H1 (cell line): ENCODE measurements at regions not wholly inside any gene's neighbourhood (a gene's known extent, or its start where the extent isn't known, plus 50 kb on each side); places are given as distances from the start of the nearest gene placed in this dataset.

Experiments used
- CTCF ChIA-PET: fragments of 300-600 bp; sonication (Branson Sonifier 250); formaldehyde crosslinking; loops from one replicate; lab custom pipeline; 2021; ENCODE audit not compliant: partially characterized antibody; lab: Charles Lee
- POLR2A ChIA-PET: fragments of 300-600 bp; sonication (Branson Sonifier 250); formaldehyde crosslinking; loops from one replicate; lab custom pipeline; 2021; ENCODE audit warnings: inconsistent platforms; ENCODE audit not compliant: partially characterized antibody; lab: Charles Lee
- DNase-seq, 2 experiments: peaks; one replicate each; pipeline versions ENCODE4 v3.0.0 to v3.0.0-alpha.2; 2010 to 2022; ENCODE audit warnings: low spot score in 2 of 2, low read depth in 1 of 2, mixed read lengths in 1 of 2
- FAIRE-seq: peaks from 2 replicates; lab custom pipeline; 2011; peaks lifted over from hg19 to GRCh38; lab: Jason Lieb, UNC
- H2AFZ ChIP-seq: 2 replicates; pipeline ENCODE4 v1.8.1; 2012; ENCODE audit warnings: low read length, inconsistent platforms
- H2AK5ac ChIP-seq: 2 replicates; pipeline ENCODE4 v1.6.1; 2013; ENCODE audit warnings: low read depth, low read length
- H2BK120ac ChIP-seq: replicated peaks from 2 replicates; pipeline ENCODE3; 2013; ENCODE audit warnings: low read depth, low read length, inconsistent platforms
- H2BK12ac ChIP-seq: 2 replicates; pipeline ENCODE4 v1.6.1; 2013; ENCODE audit warnings: low read depth, low read length
- H2BK15ac ChIP-seq: 2 replicates; pipeline ENCODE4 v1.6.1; 2013; ENCODE audit warnings: low read length
- H2BK20ac ChIP-seq: 2 replicates; pipeline ENCODE4 v1.6.1; 2013; ENCODE audit warnings: low read length
- H2BK5ac ChIP-seq: 2 replicates; pipeline ENCODE4 v1.6.1; 2013; ENCODE audit warnings: low read depth, low read length
- H3K14ac ChIP-seq: 2 replicates; pipeline ENCODE4 v1.6.1; 2013; ENCODE audit warnings: inconsistent platforms; ENCODE audit not compliant: insufficient read length
- H3K18ac ChIP-seq: 2 replicates; pipeline ENCODE4 v1.6.1; 2013; ENCODE audit warnings: low read length; ENCODE audit errors: extremely low read depth
- H3K23ac ChIP-seq: 2 replicates; pipeline ENCODE4 v1.6.1; 2013; ENCODE audit warnings: inconsistent platforms; ENCODE audit not compliant: insufficient read length
- H3K23me2 ChIP-seq: 2 replicates; pipeline ENCODE4 v1.6.1; 2013; ENCODE audit warnings: low read depth, low read length
- H3K27ac ChIP-seq: 2 replicates; pipeline ENCODE4 v1.6.1; 2011; ENCODE audit warnings: low read depth, low read length, inconsistent platforms
- H3K27me3 ChIP-seq, 4 experiments: replicated peaks in 1 of 4; 1 replicate in 1 of 4; 2 replicates in 3 of 4; pipeline versions ENCODE4 v1.6.1 to v1.8.1; 2011 to 2013; ENCODE audit warnings: low read length in 3 of 4, mild to moderate bottlenecking in 3 of 4, inconsistent platforms in 2 of 4, mixed read lengths in 2 of 4, moderate library complexity in 1 of 4; ENCODE audit not compliant: control insufficient read depth in 3 of 4, insufficient read depth in 3 of 4; ENCODE audit errors: extremely low read depth in 1 of 4
- H3K36me3 ChIP-seq, 4 experiments: 2 replicates each; pipeline versions ENCODE4 v1.6.1 to v1.8.1; 2011 to 2013; ENCODE audit warnings: mild to moderate bottlenecking in 4 of 4, low read length in 3 of 4, moderate library complexity in 2 of 4, control low read depth in 1 of 4, inconsistent platforms in 1 of 4; ENCODE audit not compliant: insufficient read depth in 4 of 4, control insufficient read depth in 2 of 4
- H3K4ac ChIP-seq: replicated peaks from 2 replicates; pipeline ENCODE3; 2013; ENCODE audit warnings: low read length, low read depth, mixed read lengths, inconsistent platforms; ENCODE audit not compliant: insufficient read length
- H3K4me1 ChIP-seq, 4 experiments: replicated peaks in 1 of 4; 1 replicate in 1 of 4; 2 replicates in 3 of 4; pipeline versions ENCODE4 v1.6.1 to v1.8.1; 2011 to 2013; ENCODE audit warnings: low read length in 3 of 4, inconsistent platforms in 2 of 4, mixed read lengths in 1 of 4; ENCODE audit not compliant: insufficient read depth in 4 of 4, control insufficient read depth in 3 of 4
- H3K4me2 ChIP-seq, 2 experiments: 2 replicates each; pipeline versions ENCODE4 v1.6.1 to v1.8.1; 2011 to 2013; ENCODE audit warnings: low read depth in 2 of 2, low read length in 2 of 2, control low read depth in 1 of 2, inconsistent platforms in 1 of 2, mild to moderate bottlenecking in 1 of 2; ENCODE audit not compliant: insufficient read depth in 1 of 2
- H3K4me3 ChIP-seq, 4 experiments: fragments of 200-600, 300-600 bp in 1 of 4; sonication (generic), shearing (Covaris generic), sonication (Bioruptor Twin) in 1 of 4; 2 replicates each; pipeline versions ENCODE4 v1.5.1 to v1.8.1; 2011 to 2016; ENCODE audit warnings: low read length in 4 of 4, low read depth in 3 of 4, control low read depth in 2 of 4, inconsistent platforms in 2 of 4, mild to moderate bottlenecking in 2 of 4, mixed read lengths in 1 of 4, moderate library complexity in 1 of 4; ENCODE audit not compliant: insufficient read depth in 2 of 4; ENCODE audit errors: extremely low read depth in 1 of 4
- H3K56ac ChIP-seq: replicated peaks from 2 replicates; pipeline ENCODE3; 2013; ENCODE audit warnings: low read depth, mild to moderate bottlenecking, mixed read lengths, low read length, inconsistent platforms; ENCODE audit not compliant: insufficient read length
- H3K79me1 ChIP-seq: 2 replicates; pipeline ENCODE4 v1.6.1; 2013; ENCODE audit warnings: low read depth, low read length, control low read depth
- H3K79me2 ChIP-seq, 2 experiments: 2 replicates each; pipeline versions ENCODE4 v1.6.1 to v1.8.1; 2012 to 2013; ENCODE audit warnings: low read length in 2 of 2, mild to moderate bottlenecking in 2 of 2, inconsistent platforms in 1 of 2; ENCODE audit not compliant: insufficient read depth in 2 of 2, control insufficient read depth in 1 of 2
- H3K9ac ChIP-seq, 4 experiments: replicated peaks in 1 of 4; 1 replicate in 1 of 4; 2 replicates in 3 of 4; pipeline versions ENCODE4 v1.6.1 to v1.8.1; 2011 to 2013; ENCODE audit warnings: low read depth in 3 of 4, low read length in 3 of 4, control low read depth in 2 of 4, mild to moderate bottlenecking in 2 of 4, moderate library complexity in 2 of 4, inconsistent platforms in 1 of 4; ENCODE audit errors: extremely low read depth in 1 of 4
- H3K9me3 ChIP-seq, 2 experiments: 2 replicates each; pipeline versions ENCODE4 v1.6.1 to v1.8.1; 2012 to 2013; ENCODE audit warnings: mild to moderate bottlenecking in 2 of 2, moderate library complexity in 2 of 2, control low read depth in 1 of 2, inconsistent platforms in 1 of 2, low read depth in 1 of 2, low read length in 1 of 2, mixed read lengths in 1 of 2; ENCODE audit not compliant: insufficient read depth in 2 of 2
- H4K20me1 ChIP-seq, 2 experiments: replicated peaks in 1 of 2; 2 replicates each; pipeline versions ENCODE3 to v1.8.1; 2011 to 2013; ENCODE audit warnings: inconsistent platforms in 2 of 2, low read length in 2 of 2, mild to moderate bottlenecking in 1 of 2; ENCODE audit not compliant: insufficient read depth in 2 of 2, control insufficient read depth in 1 of 2
- H4K5ac ChIP-seq: 2 replicates; pipeline ENCODE4 v1.6.1; 2013; ENCODE audit warnings: low read length, low read depth, mixed read lengths, inconsistent platforms; ENCODE audit not compliant: insufficient read length
- H4K8ac ChIP-seq: 2 replicates; pipeline ENCODE4 v1.8.0; 2013; ENCODE audit warnings: mild to moderate bottlenecking, moderate library complexity, low read length, inconsistent platforms; ENCODE audit not compliant: insufficient read depth; ENCODE audit errors: extremely low read depth
- H4K91ac ChIP-seq: replicated peaks from 2 replicates; pipeline ENCODE3; 2013; ENCODE audit warnings: low read length, mixed read lengths, inconsistent platforms; ENCODE audit not compliant: insufficient read length
- ATF2 ChIP-seq: IDR thresholded peaks from 2 replicates; pipeline ENCODE4 v1.6.1; 2012; ENCODE audit warnings: low read length, inconsistent platforms
- CTCF ChIP-seq, 3 experiments: IDR thresholded peaks; 1 replicate in 2 of 3; 2 replicates in 1 of 3; pipeline versions ENCODE4 v1.5.1 to v1.6.1; 2011; ENCODE audit warnings: low read length in 3 of 3, mild to moderate bottlenecking in 3 of 3, inconsistent platforms in 2 of 3, low read depth in 1 of 3, moderate library complexity in 1 of 3; ENCODE audit not compliant: insufficient read depth in 1 of 3; ENCODE audit errors: control extremely low read depth in 1 of 3
- EP300 ChIP-seq, 2 experiments: IDR thresholded peaks; 1 replicate in 1 of 2; 2 replicates in 1 of 2; pipeline ENCODE4 v1.6.1; 2011 to 2012; ENCODE audit warnings: low read depth in 2 of 2, low read length in 2 of 2, mild to moderate bottlenecking in 2 of 2, borderline replicate concordance in 1 of 2, inconsistent platforms in 1 of 2, moderate library complexity in 1 of 2
- MAX ChIP-seq: IDR thresholded peaks from 2 replicates; pipeline ENCODE4 v1.6.1; 2012; ENCODE audit warnings: inconsistent platforms
- RAD21 ChIP-seq, 2 experiments: IDR thresholded peaks in 1 of 2; conservative IDR thresholded peaks in 1 of 2; 2 replicates each; pipeline ENCODE4 v1.6.1; 2011; ENCODE audit warnings: low read depth in 2 of 2, low read length in 2 of 2, improper control_type of control experiment in 1 of 2, inconsistent platforms in 1 of 2, mild to moderate bottlenecking in 1 of 2, moderate library complexity in 1 of 2
- RBBP5 ChIP-seq: IDR thresholded peaks from 2 replicates; pipeline ENCODE4 v1.7.1; 2012; ENCODE audit warnings: low read depth, mild to moderate bottlenecking, inconsistent platforms, low read length, moderate library complexity, borderline replicate concordance
- SAP30 ChIP-seq: fragments of 300-600 bp; sonication (generic); IDR thresholded peaks from 2 replicates; pipeline ENCODE4 v1.7.1; 2012; ENCODE audit warnings: low read length, moderate library complexity, mild to moderate bottlenecking, inconsistent platforms; ENCODE audit not compliant: insufficient read depth, insufficient replicate concordance
- SIX5 ChIP-seq: IDR thresholded peaks from 2 replicates; pipeline ENCODE4 v1.6.1; 2011; ENCODE audit warnings: mild to moderate bottlenecking, low read depth, low read length
- TCF12 ChIP-seq: IDR thresholded peaks from 2 replicates; pipeline ENCODE4 v1.6.1; 2011; ENCODE audit warnings: low read depth, mild to moderate bottlenecking, low read length
- WGBS, 2 experiments: shearing (Covaris generic) in 1 of 2; methylation state at CpG; one replicate each; pipeline versions ENCODE4 v1.1.6 to v1.1.7; 2013 to 2015; ENCODE audit warnings: low lambda C conversion rate in 2 of 2, mixed read lengths in 2 of 2, inconsistent platforms in 1 of 2, low coverage in 1 of 2, missing lambda C conversion rate in 1 of 2; ENCODE audit not compliant: insufficient replicate concordance in 2 of 2, insufficient coverage in 1 of 2, insufficient read length in 1 of 2; ENCODE audit errors: extremely low coverage in 1 of 2, missing lambda C conversion rate in 1 of 2; 5-methylcytosine and 5-hydroxymethylcytosine counted together

DNA sequence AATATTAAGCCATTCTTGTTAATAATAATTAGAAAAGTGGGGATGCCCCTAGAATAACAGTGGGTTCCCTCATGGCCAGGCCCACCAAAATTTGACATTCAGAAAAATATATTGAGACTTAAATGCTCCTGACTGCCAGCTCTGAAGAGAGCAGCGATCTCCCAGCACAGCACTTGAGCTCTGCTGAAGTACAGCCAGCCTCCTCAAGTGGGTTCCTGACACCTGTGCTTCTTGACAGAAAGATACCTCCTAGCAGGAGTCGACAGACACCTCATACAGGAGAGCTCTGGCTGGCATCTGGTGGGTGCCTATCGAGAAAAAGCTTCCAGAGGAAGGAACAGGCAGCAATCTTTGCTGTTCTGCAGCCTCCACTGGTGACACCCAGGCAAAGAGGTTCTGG is 261.5 kb downstream of the DTWD2 start:
- Histone ChIP-seq H3K27ac (no peak overlapping the region), H3K79me2 (no peaks in the 10 kb centered on the region), H2BK15ac (no peak overlapping the region), H4K91ac (no peak overlapping the region), H3K36me3 (no peaks in the 10 kb centered on the region), H3K4me3 (no peak overlapping the region), H3K79me1 (no peaks in the 10 kb centered on the region), H3K27me3 (no peaks in the 10 kb centered on the region), H3K14ac (no peak overlapping the region), H2AFZ (no peak overlapping the region), H3K56ac (no peak overlapping the region), H3K23ac (no peak overlapping the region), H2BK12ac (no peak overlapping the region; the same call in 1 of the 2 replicates), H3K9me3 (no peaks in the 10 kb centered on the region), H3K23me2 (no peaks in the 10 kb centered on the region), H2AK5ac (no peak overlapping the region), H3K18ac (no peak overlapping the region), H2BK20ac (no peak overlapping the region), H4K5ac (no peak overlapping the region), H4K20me1 (no peaks in the 10 kb centered on the region), H3K4me2 (no peak overlapping the region), H3K4ac (no peak overlapping the region), H3K9ac (no peak overlapping the region), H3K4me1 (no peaks in the 10 kb centered on the region; a peak in 1 of 7 replicates), H2BK120ac (no peak overlapping the region), H2BK5ac (no peak overlapping the region), H4K8ac (no peak overlapping the region)
- FAIRE-seq (no peak), DNase-seq (no peak)
- 89% methylated on average over 3 of the region's 3 CpGs; no CpG with 5 or more reads in 1 of the 2 experiments for WGBS, 2 experiments
- TF ChIP-seq CTCF (IDR thresholded peaks at IDR 0.05; ENCODE audit: control extremely low read depth in 1 of 3, insufficient read depth in 1 of 3, low read depth in 1 of 3, low read length in 3 of 3) (no peak), ATF2 (no peak), RAD21 (IDR thresholded peaks at IDR 0.05 in 1 of 2, conservative IDR thresholded peaks at IDR 0.05 in 1 of 2; ENCODE audit: low read depth in 2 of 2, low read length in 2 of 2) (no peak), RBBP5 (no peak), TCF12 (no peak), MAX (no peak), SIX5 (no peak), EP300 (IDR thresholded peaks at IDR 0.05; ENCODE audit: borderline replicate concordance in 1 of 2, low read depth in 2 of 2, low read length in 2 of 2) (no peak), SAP30 (no peak)
- ChIA-PET CTCF (interaction anchor here (0.8 kb wide), 1 partner anchor 42 kb away, joined by 3 read pairs; no protein-coding TSS in a partner anchor), POLR2A (no interaction called here)
